NCI-H2171 treated with DMSO at 0.1 percent for 48 hours (cell line): ENCODE measurements at regions not wholly inside any gene's neighbourhood (a gene's known extent, or its start where the extent isn't known, plus 50 kb on each side); places are given as distances from the start of the nearest gene placed in this dataset.

Experiments
- DNase-seq: peaks from one replicate; lab custom pipeline; 2025; lab: John Stamatoyannopoulos, UW

GRCh38 chr14:53516261-53516774 lies 363.2 kb upstream of the DDHD1 start:
- no peak for DNase-seq

GRCh38 chr14:53515276-53515675 lies 362.2 kb upstream of the DDHD1 start:
- DNase-seq, result no peak

GRCh38 chr14:53514197-53514596 lies 361.1 kb upstream of the DDHD1 start:
- no peak for DNase-seq

- DNase-seq, result no peak
Measured at GRCh38 chr14:53510281-53510912, 357.3 kb upstream of the DDHD1 start.

GRCh38 chr14:53509276-53510244 lies 356.4 kb upstream of the DDHD1 start:
- DNase-seq, result no peak

GRCh38 chr14:53501361-53502211 lies 348.5 kb upstream of the DDHD1 start:
- DNase-seq, result no peak

GRCh38 chr14:53500191-53500590 lies 347.1 kb upstream of the DDHD1 start:
- no peak for DNase-seq

- no peak for DNase-seq
Measured at GRCh38 chr14:53496668-53497067, 343.5 kb upstream of the DDHD1 start.

GRCh38 chr14:53495846-53496343 lies 342.8 kb upstream of the DDHD1 start:
- no peak for DNase-seq

- no peak for DNase-seq
Measured at GRCh38 chr14:53494587-53494986, 341.5 kb upstream of the DDHD1 start.

- DNase-seq, result no peak
Measured at GRCh38 chr14:53493860-53494259, 340.7 kb upstream of the DDHD1 start.

- no peak for DNase-seq
Measured at GRCh38 chr14:53493320-53493719, 340.2 kb upstream of the DDHD1 start.

- DNase-seq, result no peak
Measured at GRCh38 chr14:53491884-53492277, 338.8 kb upstream of the DDHD1 start.

GRCh38 chr14:53491256-53491883 lies 338.2 kb upstream of the DDHD1 start:
- DNase-seq, result no peak

GRCh38 chr14:53478174-53478573 lies 325.1 kb upstream of the DDHD1 start:
- DNase-seq, result no peak

GRCh38 chr14:53473480-53473879 lies 320.4 kb upstream of the DDHD1 start:
- no peak for DNase-seq

GRCh38 chr14:53472306-53472705 lies 319.2 kb upstream of the DDHD1 start:
- DNase-seq, result no peak

GRCh38 chr14:53470351-53471043 lies 317.4 kb upstream of the DDHD1 start:
- no peak for DNase-seq

GRCh38 chr14:53468876-53469275 lies 315.8 kb upstream of the DDHD1 start:
- DNase-seq, result no peak

GRCh38 chr14:53464376-53464775 lies 311.3 kb upstream of the DDHD1 start:
- no peak for DNase-seq
